ENCODE measurements at regions not wholly inside any gene's neighbourhood (a gene's known extent, or its start where the extent isn't known, plus 50 kb on each side); places are given as distances from the start of the nearest gene placed in this dataset.

DNA sequence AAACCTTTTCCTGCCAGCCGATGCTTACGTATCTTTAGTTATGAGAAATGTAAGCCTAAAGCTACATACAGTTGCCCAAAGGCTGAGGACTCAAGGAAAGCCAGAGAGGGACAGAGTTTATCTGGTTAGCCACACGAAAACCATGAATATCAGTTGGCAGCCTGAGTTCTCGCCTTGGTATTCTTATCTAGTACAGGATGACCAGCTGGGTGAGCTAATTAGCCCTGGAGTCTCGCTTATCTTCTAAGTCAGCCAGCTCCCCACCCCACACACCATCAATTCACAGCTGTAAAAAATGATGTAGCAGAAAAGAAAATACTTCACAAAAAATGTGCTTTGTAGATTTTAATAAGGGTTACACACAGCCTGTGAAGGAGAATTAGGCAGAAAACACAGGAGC is 617.5 kb upstream of the SOX11 start:
- H3K9me3 ChIP-seq (replicated peaks; ENCODE audit: low read length) = no peaks in the 10 kb centered on the region
- H3K9ac ChIP-seq (ENCODE audit: low read depth, low read length) = no peak overlapping the region
- H3K4me1 ChIP-seq (ENCODE audit: control insufficient read depth, insufficient read depth, low read length) = no peaks in the 10 kb centered on the region
- no peak overlapping the region for H3K4me2 ChIP-seq (ENCODE audit: low read length)
- H3K36me3 ChIP-seq (ENCODE audit: insufficient read depth, low read length) = no peaks in the 10 kb centered on the region
- H3K27me3 ChIP-seq (ENCODE audit: control insufficient read depth, insufficient read depth, low read length) = no peaks in the 10 kb centered on the region
- H3K4me3 ChIP-seq (ENCODE audit: low read length) = no peak overlapping the region

GRCh38 chr2:5076599-5076998 is 615.6 kb upstream of the SOX11 start:
- Histone ChIP-seq H3K4me1 (ENCODE audit: control insufficient read depth, insufficient read depth, low read length) (no peaks in the 10 kb centered on the region), H3K9me3 (replicated peaks; ENCODE audit: low read length) (no peaks in the 10 kb centered on the region), H3K4me2 (ENCODE audit: low read length) (no peak overlapping the region), H3K9ac (ENCODE audit: low read depth, low read length) (no peak overlapping the region), H3K27me3 (ENCODE audit: control insufficient read depth, insufficient read depth, low read length) (no peaks in the 10 kb centered on the region), H3K4me3 (ENCODE audit: low read length) (no peak overlapping the region), H3K36me3 (ENCODE audit: insufficient read depth, low read length) (no peaks in the 10 kb centered on the region)

GRCh38 chr2:5077479-5078089 is 614.6 kb upstream of the SOX11 start:
- Histone ChIP-seq H3K4me3 (ENCODE audit: low read length) (no peak overlapping the region), H3K36me3 (ENCODE audit: insufficient read depth, low read length) (no peaks in the 10 kb centered on the region), H3K27me3 (ENCODE audit: control insufficient read depth, insufficient read depth, low read length) (no peaks in the 10 kb centered on the region), H3K4me1 (ENCODE audit: control insufficient read depth, insufficient read depth, low read length) (no peaks in the 10 kb centered on the region), H3K9ac (ENCODE audit: low read depth, low read length) (no peak overlapping the region), H3K4me2 (ENCODE audit: low read length) (no peak overlapping the region), H3K9me3 (replicated peaks; ENCODE audit: low read length) (no peaks in the 10 kb centered on the region)

- Histone ChIP-seq H3K4me2 (ENCODE audit: low read length) (no peak overlapping the region), H3K27me3 (ENCODE audit: control insufficient read depth, insufficient read depth, low read length) (no peaks in the 10 kb centered on the region), H3K4me3 (ENCODE audit: low read length) (no peak overlapping the region), H3K36me3 (ENCODE audit: insufficient read depth, low read length) (no peaks in the 10 kb centered on the region), H3K9me3 (replicated peaks; ENCODE audit: low read length) (peaks cover 3% of the 10 kb centered on the region), H3K9ac (ENCODE audit: low read depth, low read length) (no peak overlapping the region), H3K4me1 (ENCODE audit: control insufficient read depth, insufficient read depth, low read length) (no peaks in the 10 kb centered on the region)
These were observed 608.8 kb upstream of the SOX11 start for GRCh38 chr2:5083402-5083801.

GRCh38 chr2:5089409-5089808 is 602.8 kb upstream of the SOX11 start:
- no peak overlapping the region for H3K4me3 ChIP-seq (ENCODE audit: low read length)
- H3K9me3 ChIP-seq (replicated peaks; ENCODE audit: low read length) = peaks cover 3% of the 10 kb centered on the region
- H3K36me3 ChIP-seq (ENCODE audit: insufficient read depth, low read length) = no peaks in the 10 kb centered on the region
- no peak overlapping the region for H3K4me2 ChIP-seq (ENCODE audit: low read length)
- no peaks in the 10 kb centered on the region for H3K4me1 ChIP-seq (ENCODE audit: control insufficient read depth, insufficient read depth, low read length)
- H3K27me3 ChIP-seq (ENCODE audit: control insufficient read depth, insufficient read depth, low read length) = no peaks in the 10 kb centered on the region
- no peak overlapping the region for H3K9ac ChIP-seq (ENCODE audit: low read depth, low read length)

GRCh38 chr2:5093056-5093455 is 599.1 kb upstream of the SOX11 start:
- Histone ChIP-seq H3K9ac (ENCODE audit: low read depth, low read length) (no peak overlapping the region), H3K9me3 (replicated peaks; ENCODE audit: low read length) (no peaks in the 10 kb centered on the region), H3K36me3 (ENCODE audit: insufficient read depth, low read length) (no peaks in the 10 kb centered on the region), H3K4me1 (ENCODE audit: control insufficient read depth, insufficient read depth, low read length) (no peaks in the 10 kb centered on the region), H3K4me3 (ENCODE audit: low read length) (no peak overlapping the region), H3K4me2 (ENCODE audit: low read length) (no peak overlapping the region), H3K27me3 (ENCODE audit: control insufficient read depth, insufficient read depth, low read length) (no peaks in the 10 kb centered on the region)

DNA sequence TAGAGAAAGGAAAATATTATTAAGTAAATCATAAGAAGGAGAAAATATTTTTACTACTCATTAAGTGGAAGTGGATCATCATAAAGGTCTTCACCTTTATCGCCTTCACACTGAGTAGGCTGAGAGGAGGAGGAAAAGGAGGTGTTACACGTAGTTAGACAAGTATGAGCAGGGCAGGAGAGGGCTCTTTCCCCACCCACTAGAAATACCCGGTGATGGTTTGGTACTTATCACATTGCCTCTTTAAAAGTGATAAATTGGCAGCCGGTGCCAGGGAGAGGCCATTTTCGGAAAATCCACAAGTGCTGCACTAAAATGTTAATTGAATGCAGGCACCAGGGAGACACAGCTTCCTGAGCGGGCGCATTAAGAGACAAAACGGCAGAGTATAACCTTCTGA is 598.7 kb upstream of the SOX11 start:
- Histone ChIP-seq H3K27me3 (ENCODE audit: control insufficient read depth, insufficient read depth, low read length) (no peaks in the 10 kb centered on the region), H3K4me1 (ENCODE audit: control insufficient read depth, insufficient read depth, low read length) (no peaks in the 10 kb centered on the region), H3K4me2 (ENCODE audit: low read length) (no peak overlapping the region), H3K9me3 (replicated peaks; ENCODE audit: low read length) (no peaks in the 10 kb centered on the region), H3K36me3 (ENCODE audit: insufficient read depth, low read length) (no peaks in the 10 kb centered on the region), H3K4me3 (ENCODE audit: low read length) (no peak overlapping the region), H3K9ac (ENCODE audit: low read depth, low read length) (no peak overlapping the region)

DNA sequence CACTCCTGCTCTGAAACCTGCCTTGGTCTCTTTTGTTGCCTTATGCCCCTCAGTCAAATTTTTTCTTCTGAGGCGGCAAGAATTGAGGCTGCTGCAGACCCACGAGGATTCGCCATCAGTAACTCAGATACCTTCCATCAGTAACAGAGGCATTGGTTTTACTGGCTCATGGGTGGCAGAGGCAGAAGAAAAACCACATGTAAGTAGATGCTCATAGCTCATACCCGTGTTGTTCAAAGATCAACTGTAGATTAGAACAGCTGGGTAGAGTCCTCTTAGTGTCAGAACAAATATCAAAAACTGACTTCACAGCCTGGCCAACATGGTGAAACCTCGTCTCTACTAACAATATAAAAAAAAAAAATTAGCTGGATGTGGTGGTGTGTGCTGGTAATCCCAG is 598.0 kb upstream of the SOX11 start:
- no peaks in the 10 kb centered on the region for H3K27me3 ChIP-seq (ENCODE audit: control insufficient read depth, insufficient read depth, low read length)
- H3K4me1 ChIP-seq (ENCODE audit: control insufficient read depth, insufficient read depth, low read length) = no peaks in the 10 kb centered on the region
- no peaks in the 10 kb centered on the region for H3K36me3 ChIP-seq (ENCODE audit: insufficient read depth, low read length)
- no peak overlapping the region for H3K4me3 ChIP-seq (ENCODE audit: low read length)
- H3K4me2 ChIP-seq (ENCODE audit: low read length) = no peak overlapping the region
- H3K9ac ChIP-seq (ENCODE audit: low read depth, low read length) = no peak overlapping the region
- H3K9me3 ChIP-seq (replicated peaks; ENCODE audit: low read length) = no peaks in the 10 kb centered on the region

DNA sequence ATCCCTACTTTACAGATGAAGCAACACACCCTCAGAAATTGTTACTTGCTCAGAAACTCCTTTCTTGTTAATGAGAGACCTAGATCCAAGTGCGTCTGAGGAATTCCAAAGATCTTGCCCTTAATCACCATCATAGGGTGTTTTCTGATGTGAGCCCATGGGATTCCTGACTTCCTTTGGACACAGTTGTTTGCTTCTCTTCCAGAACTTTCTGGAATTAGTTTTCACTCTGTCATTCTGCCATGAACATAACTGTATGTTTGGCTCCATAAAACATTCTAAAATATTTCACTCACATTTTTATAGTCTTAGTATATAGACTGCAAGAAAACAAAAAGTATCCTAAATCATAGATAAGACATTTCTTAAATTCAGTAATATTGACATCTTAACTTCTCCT is 593.9 kb upstream of the SOX11 start:
- Histone ChIP-seq H3K4me2 (ENCODE audit: low read length) (no peak overlapping the region), H3K4me1 (ENCODE audit: control insufficient read depth, insufficient read depth, low read length) (no peaks in the 10 kb centered on the region), H3K9ac (ENCODE audit: low read depth, low read length) (no peak overlapping the region), H3K27me3 (ENCODE audit: control insufficient read depth, insufficient read depth, low read length) (no peaks in the 10 kb centered on the region), H3K9me3 (replicated peaks; ENCODE audit: low read length) (no peaks in the 10 kb centered on the region), H3K36me3 (ENCODE audit: insufficient read depth, low read length) (no peaks in the 10 kb centered on the region), H3K4me3 (ENCODE audit: low read length) (no peak overlapping the region)

DNA sequence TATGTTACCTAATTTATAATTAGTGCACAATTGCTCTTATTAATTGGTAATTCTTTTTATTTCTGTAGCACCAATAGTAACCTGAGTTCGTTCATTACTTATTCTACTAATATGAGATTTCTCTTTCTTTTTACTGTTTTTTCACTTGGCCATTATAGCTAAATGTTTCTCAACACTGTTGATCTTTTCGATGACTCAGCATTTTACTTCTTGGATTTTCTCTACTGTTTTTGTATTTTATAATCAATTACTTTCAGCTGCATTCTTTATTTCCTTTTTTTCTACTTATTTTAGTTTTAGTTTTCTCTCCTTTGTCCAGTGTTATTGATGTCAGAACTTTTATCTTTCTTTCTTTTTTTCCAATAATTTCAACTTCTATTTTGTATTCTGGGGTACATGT is 589.4 kb upstream of the SOX11 start:
- Histone ChIP-seq H3K4me3 (ENCODE audit: low read length) (no peak overlapping the region), H3K9ac (ENCODE audit: low read depth, low read length) (no peak overlapping the region), H3K4me1 (ENCODE audit: control insufficient read depth, insufficient read depth, low read length) (no peaks in the 10 kb centered on the region), H3K9me3 (replicated peaks; ENCODE audit: low read length) (no peaks in the 10 kb centered on the region), H3K4me2 (ENCODE audit: low read length) (no peak overlapping the region), H3K36me3 (ENCODE audit: insufficient read depth, low read length) (no peaks in the 10 kb centered on the region), H3K27me3 (ENCODE audit: control insufficient read depth, insufficient read depth, low read length) (no peaks in the 10 kb centered on the region)

DNA sequence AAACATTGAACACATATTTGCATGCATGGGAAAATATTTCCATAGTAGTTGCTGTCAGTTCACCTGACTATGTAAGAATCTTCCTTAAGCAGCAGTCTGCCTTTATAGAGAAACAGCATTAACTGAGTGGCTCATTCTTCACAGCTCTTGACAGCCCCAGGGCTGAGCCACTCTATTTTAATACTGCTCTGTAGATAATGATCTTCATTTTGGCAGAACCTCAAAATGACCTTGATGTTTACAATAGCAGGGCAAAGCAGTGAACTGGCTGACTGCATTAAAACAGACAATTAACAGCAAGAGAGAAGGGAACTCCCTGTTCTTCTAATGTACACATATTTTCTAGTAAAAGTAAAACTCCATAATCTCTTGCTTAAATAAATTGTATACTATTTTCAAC is 580.6 kb upstream of the SOX11 start:
- Histone ChIP-seq H3K4me3 (ENCODE audit: low read length) (no peak overlapping the region), H3K4me2 (ENCODE audit: low read length) (no peak overlapping the region), H3K4me1 (ENCODE audit: control insufficient read depth, insufficient read depth, low read length) (no peaks in the 10 kb centered on the region), H3K9ac (ENCODE audit: low read depth, low read length) (no peak overlapping the region), H3K27me3 (ENCODE audit: control insufficient read depth, insufficient read depth, low read length) (no peaks in the 10 kb centered on the region), H3K9me3 (replicated peaks; ENCODE audit: low read length) (peaks cover 7% of the 10 kb centered on the region), H3K36me3 (ENCODE audit: insufficient read depth, low read length) (no peaks in the 10 kb centered on the region)

GRCh38 chr2:5119046-5119445 is 573.1 kb upstream of the SOX11 start:
- H3K4me3 ChIP-seq (ENCODE audit: low read length) = no peak overlapping the region
- H3K9me3 ChIP-seq (replicated peaks; ENCODE audit: low read length) = no peaks in the 10 kb centered on the region
- no peak overlapping the region for H3K9ac ChIP-seq (ENCODE audit: low read depth, low read length)
- H3K36me3 ChIP-seq (ENCODE audit: insufficient read depth, low read length) = no peaks in the 10 kb centered on the region
- H3K27me3 ChIP-seq (ENCODE audit: control insufficient read depth, insufficient read depth, low read length) = no peaks in the 10 kb centered on the region
- no peaks in the 10 kb centered on the region for H3K4me1 ChIP-seq (ENCODE audit: control insufficient read depth, insufficient read depth, low read length)
- no peak overlapping the region for H3K4me2 ChIP-seq (ENCODE audit: low read length)

All from skeletal muscle satellite cell (primary cell).